ENCODE measurements at regions not wholly inside any gene's neighbourhood (a gene's known extent, or its start where the extent isn't known, plus 50 kb on each side); places are given as distances from the start of the nearest gene placed in this dataset.

GRCh38 chr12:94704452-94705306 is 54.3 kb upstream of the TMCC3 start:
- intact Hi-C loops (cut with DNase I; ENCODE audit: low total_unique reads): loop anchor here (5.0 kb wide), 1 partner anchor 48 kb away; no protein-coding TSS in a partner anchor
- H3K36me3 ChIP-seq: no peaks in the 10 kb centered on the region
- no peaks in the 10 kb centered on the region for H3K27me3 ChIP-seq
- H3K27ac ChIP-seq: peak overlapping the region in 3 of 4 donors; percentile 33 to 52 (median 40)
- peak in 1 of 2 donors; percentile 20 for DNase-seq
- peaks cover 4 to 21% of the 10 kb centered on the region in 2 donors for H3K4me1 ChIP-seq
- no peaks in the 10 kb centered on the region for H3K9me3 ChIP-seq
- peak in 1 of 2 donors; percentile 86 for ATAC-seq
- in situ Hi-C loops (cut with MboI; ENCODE audit: low sequenced_read_pairs in 4 of 4): no loop called here
- no peak overlapping the region for H3K4me3 ChIP-seq
- no peak for TF ChIP-seq POLR2A (IDR thresholded peaks at IDR 0.05)
- TF ChIP-seq, protein P1, sequence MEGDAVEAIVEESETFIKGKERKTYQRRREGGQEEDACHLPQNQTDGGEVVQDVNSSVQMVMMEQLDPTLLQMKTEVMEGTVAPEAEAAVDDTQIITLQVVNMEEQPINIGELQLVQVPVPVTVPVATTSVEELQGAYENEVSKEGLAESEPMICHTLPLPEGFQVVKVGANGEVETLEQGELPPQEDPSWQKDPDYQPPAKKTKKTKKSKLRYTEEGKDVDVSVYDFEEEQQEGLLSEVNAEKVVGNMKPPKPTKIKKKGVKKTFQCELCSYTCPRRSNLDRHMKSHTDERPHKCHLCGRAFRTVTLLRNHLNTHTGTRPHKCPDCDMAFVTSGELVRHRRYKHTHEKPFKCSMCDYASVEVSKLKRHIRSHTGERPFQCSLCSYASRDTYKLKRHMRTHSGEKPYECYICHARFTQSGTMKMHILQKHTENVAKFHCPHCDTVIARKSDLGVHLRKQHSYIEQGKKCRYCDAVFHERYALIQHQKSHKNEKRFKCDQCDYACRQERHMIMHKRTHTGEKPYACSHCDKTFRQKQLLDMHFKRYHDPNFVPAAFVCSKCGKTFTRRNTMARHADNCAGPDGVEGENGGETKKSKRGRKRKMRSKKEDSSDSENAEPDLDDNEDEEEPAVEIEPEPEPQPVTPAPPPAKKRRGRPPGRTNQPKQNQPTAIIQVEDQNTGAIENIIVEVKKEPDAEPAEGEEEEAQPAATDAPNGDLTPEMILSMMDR (IDR thresholded peaks at IDR 0.05 in 4 of 5, conservative IDR thresholded peaks at IDR 0.05 in 1 of 5): no peak

GRCh38 chr12:94702696-94703095 is 52.3 kb upstream of the TMCC3 start:
- Histone ChIP-seq H3K9me3 (no peaks in the 10 kb centered on the region), H3K4me1 (peaks cover 0 to 22% of the 10 kb centered on the region in 2 donors), H3K27me3 (no peaks in the 10 kb centered on the region), H3K4me3 (no peak overlapping the region), H3K36me3 (no peaks in the 10 kb centered on the region), H3K27ac (no peak overlapping the region)
- intact Hi-C loops (cut with DNase I; ENCODE audit: low total_unique reads) (no loop called here), in situ Hi-C loops (cut with MboI; ENCODE audit: low sequenced_read_pairs in 4 of 4) (no loop called here)
- DNase-seq (no peak), ATAC-seq (no peak)
- TF ChIP-seq, protein P1 (IDR thresholded peaks at IDR 0.05 in 4 of 5, conservative IDR thresholded peaks at IDR 0.05 in 1 of 5): no peak
- TF ChIP-seq POLR2A (IDR thresholded peaks at IDR 0.05): no peak

- H3K36me3 ChIP-seq: no peaks in the 10 kb centered on the region
- H3K4me1 ChIP-seq: peaks cover 0 to 19% of the 10 kb centered on the region in 2 donors
- no peaks in the 10 kb centered on the region for H3K9me3 ChIP-seq
- TF ChIP-seq, protein P1 (IDR thresholded peaks at IDR 0.05 in 4 of 5, conservative IDR thresholded peaks at IDR 0.05 in 1 of 5): no peak
- no peak for TF ChIP-seq POLR2A (IDR thresholded peaks at IDR 0.05)
- in situ Hi-C loops (cut with MboI; ENCODE audit: low sequenced_read_pairs in 4 of 4): no loop called here
- no peaks in the 10 kb centered on the region for H3K27me3 ChIP-seq
- no peak overlapping the region for H3K4me3 ChIP-seq
- no peak overlapping the region for H3K27ac ChIP-seq
- ATAC-seq: no peak
- intact Hi-C loops (cut with DNase I; ENCODE audit: low total_unique reads): no loop called here
- no peak for DNase-seq
Observed at GRCh38 chr12:94701711-94702110, 51.4 kb upstream of the TMCC3 start.

DNA sequence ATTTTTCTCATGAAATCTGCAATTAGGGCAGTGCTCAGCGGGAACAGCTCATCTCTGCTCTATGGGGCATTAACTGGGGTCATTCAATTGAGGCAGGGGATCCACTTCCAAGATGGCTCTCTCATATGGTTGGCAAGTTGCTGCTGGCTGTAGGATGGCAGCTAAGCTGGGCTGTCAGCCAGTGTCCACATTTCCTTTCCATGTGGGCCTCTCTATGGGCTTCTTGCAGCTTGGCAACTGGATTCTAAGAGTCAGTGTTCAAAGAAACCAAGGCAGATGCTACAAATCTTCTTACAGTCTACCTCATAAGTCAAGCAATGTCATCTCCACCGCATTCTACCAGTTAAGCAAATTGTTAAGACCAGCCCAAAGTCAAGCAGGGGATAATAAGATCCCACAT is 50.3 kb upstream of the TMCC3 start:
- DNase-seq: no peak
- Histone ChIP-seq H3K36me3 (no peaks in the 10 kb centered on the region), H3K27me3 (no peaks in the 10 kb centered on the region), H3K4me1 (peaks cover 0 to 19% of the 10 kb centered on the region in 2 donors), H3K4me3 (no peak overlapping the region), H3K27ac (no peak overlapping the region), H3K9me3 (no peaks in the 10 kb centered on the region)
- in situ Hi-C loops (cut with MboI; ENCODE audit: low sequenced_read_pairs in 4 of 4): no loop called here
- intact Hi-C loops (cut with DNase I; ENCODE audit: low total_unique reads): no loop called here
- ATAC-seq: no peak
- TF ChIP-seq POLR2A (IDR thresholded peaks at IDR 0.05): no peak
- TF ChIP-seq, protein P1 (IDR thresholded peaks at IDR 0.05 in 4 of 5, conservative IDR thresholded peaks at IDR 0.05 in 1 of 5): no peak

MicroRNAs encoded in the stretch of these regions (microRNA counts, 767-probe panel; counts per million panel counts)
- microRNA hsa-miR-492: 356 to 448 counts per million in 2 donors

Data from gastrocnemius medialis (tissue), 4 donors.